Stimulated activated CD4-positive, alpha-beta T cell treated with anti-CD3 and anti-CD28 coated beads, Interleukin-12 subunit alpha, Interleukin-12 subunit beta, amount 100 ng/mL, for 48 hours (primary cell): ENCODE measurements at regions not wholly inside any gene's neighbourhood (a gene's known extent, or its start where the extent isn't known, plus 50 kb on each side); places are given as distances from the start of the nearest gene placed in this dataset.

Experiments
- DNase-seq, 3 donors: peaks; one replicate each; pipeline ENCODE4 v3.0.0-alpha.2; 2020; ENCODE audit warnings: low read depth in 2 of 3, low spot score in 1 of 3

DNA sequence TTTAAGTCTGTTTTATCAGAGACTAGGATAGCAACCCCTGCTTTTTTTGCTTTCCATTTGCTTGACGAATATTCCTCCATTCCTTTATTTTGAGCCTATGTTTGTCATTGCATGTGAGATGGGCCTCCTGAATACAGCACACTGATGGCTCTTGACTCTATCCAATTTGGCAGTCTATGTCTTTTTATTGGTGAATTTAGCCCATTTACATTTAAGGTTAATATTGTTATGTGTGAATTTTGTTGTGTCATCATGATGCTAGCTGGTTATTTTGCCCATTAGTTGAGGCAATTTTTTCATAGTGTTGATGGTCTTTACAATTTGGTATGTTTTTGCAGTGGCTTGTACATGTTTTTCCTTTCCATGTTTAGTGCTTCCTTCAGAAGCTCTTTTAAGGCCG is 50.7 kb upstream of the PDE4B start:
- DNase-seq: no peak
